Panc1 (cell line): ENCODE measurements at regions not wholly inside any gene's neighbourhood (a gene's known extent, or its start where the extent isn't known, plus 50 kb on each side); places are given as distances from the start of the nearest gene placed in this dataset.

ENCODE experiments used
- ATAC-seq: fragments of 200-7000 bp; cut with Tn5 transposase; 2 replicates; pipeline ENCODE4 v1.9.1; 2020; ENCODE audit warnings: mild to moderate bottlenecking, moderate library complexity
- BruUV-seq: library from RNA; stranded (reverse); fragments of 400-500 nt; replicated peaks from 2 replicates; lab custom pipeline; 2021; lab: Mats Ljungman, UMichigan
- CTCF ChIA-PET: fragments of 300-600 bp; sonication (Branson Sonifier 250); formaldehyde crosslinking; loops from one replicate; lab custom pipeline; 2022; ENCODE audit warnings: antibody characterized with exemption; lab: Charles Lee
- POLR2A ChIA-PET: fragments of 300-600 bp; sonication (Branson Sonifier 250); formaldehyde crosslinking; loops from one replicate; lab custom pipeline; 2022; ENCODE audit warnings: antibody characterized with exemption; lab: Charles Lee
- DNase-seq: peaks from one replicate; pipeline ENCODE4 v3.0.0-alpha.2; 2010; ENCODE audit warnings: low read depth, low spot score
- H3K27ac ChIP-seq: 2 replicates; pipeline ENCODE4 v1.5.1; 2011; ENCODE audit warnings: mild to moderate bottlenecking, low read length, inconsistent platforms
- H3K27me3 ChIP-seq: fragments of 200-500 bp; sonication (Bioruptor generic); 2 replicates; pipeline ENCODE4 v1.6.0; 2014; ENCODE audit warnings: low read length, inconsistent platforms; ENCODE audit not compliant: control insufficient read depth, insufficient read depth
- H3K36me3 ChIP-seq: fragments of 200-500 bp; sonication (Bioruptor generic); 2 replicates; pipeline ENCODE4 v1.5.1; 2014; ENCODE audit warnings: inconsistent platforms, mild to moderate bottlenecking, low read length, moderate library complexity; ENCODE audit not compliant: control insufficient read depth, insufficient read depth
- H3K4me1 ChIP-seq: 2 replicates; pipeline ENCODE4 v1.5.1; 2011; ENCODE audit warnings: inconsistent platforms, mild to moderate bottlenecking, low read length, moderate library complexity; ENCODE audit not compliant: control insufficient read depth, insufficient read depth
- H3K4me3 ChIP-seq, 2 experiments: 2 replicates each; pipeline ENCODE4 v1.5.1; 2011 to 2012; ENCODE audit warnings: low read depth in 2 of 2, low read length in 2 of 2, mild to moderate bottlenecking in 2 of 2, inconsistent platforms in 1 of 2, moderate library complexity in 1 of 2
- H3K9me3 ChIP-seq: fragments of 200-500 bp; sonication (Bioruptor generic); 2 replicates; pipeline ENCODE4 v1.5.1; 2014; ENCODE audit warnings: low read depth, mild to moderate bottlenecking, inconsistent platforms, low read length, moderate library complexity; ENCODE audit not compliant: control insufficient read depth, insufficient read depth
- POLR2AphosphoS5 ChIP-seq: IDR thresholded peaks from 2 replicates; pipeline ENCODE4 v1.6.1; 2012; ENCODE audit warnings: mild to moderate bottlenecking, low read depth, low read length, moderate library complexity
- SIN3A ChIP-seq: IDR thresholded peaks from 2 replicates; pipeline ENCODE4 v1.6.1; 2012; ENCODE audit warnings: low read depth, mild to moderate bottlenecking, low read length, moderate library complexity, borderline replicate concordance; ENCODE audit not compliant: insufficient read depth
- TCF7L2 ChIP-seq: IDR thresholded peaks from 2 replicates; pipeline ENCODE4 v1.6.1; 2011; ENCODE audit warnings: mild to moderate bottlenecking, low read depth, low read length, inconsistent platforms
- in situ Hi-C: cut with HindIII; loops from 2 replicates; pipeline ENCODE4 v1.10.0; 2016; ENCODE audit warnings: low sequenced_read_pairs, low pct_unique_long_range_greater_than_20kb
- intact Hi-C: fragments of 100-400 bp; cut with micrococcal nuclease; formaldehyde crosslinking; loops from one replicate; pipeline ENCODE4 v1.10.0; 2022; ENCODE audit not compliant: unreplicated experiment
- TF ChIP-seq, protein P1 (sequence below): fragments of 450-650 bp; IDR thresholded peaks from 2 replicates; pipeline ENCODE4 v1.5.1; 2017; ENCODE audit warnings: mild to moderate bottlenecking
- TF ChIP-seq, protein P2 (sequence below), 2 experiments: IDR thresholded peaks; 2 replicates each; pipeline ENCODE4 v1.6.1; 2011 to 2012; ENCODE audit warnings: low read depth in 2 of 2, control low read depth in 1 of 2, low read length in 1 of 2, mild to moderate bottlenecking in 1 of 2, moderate library complexity in 1 of 2; ENCODE audit not compliant: insufficient read depth in 1 of 2

DNA sequence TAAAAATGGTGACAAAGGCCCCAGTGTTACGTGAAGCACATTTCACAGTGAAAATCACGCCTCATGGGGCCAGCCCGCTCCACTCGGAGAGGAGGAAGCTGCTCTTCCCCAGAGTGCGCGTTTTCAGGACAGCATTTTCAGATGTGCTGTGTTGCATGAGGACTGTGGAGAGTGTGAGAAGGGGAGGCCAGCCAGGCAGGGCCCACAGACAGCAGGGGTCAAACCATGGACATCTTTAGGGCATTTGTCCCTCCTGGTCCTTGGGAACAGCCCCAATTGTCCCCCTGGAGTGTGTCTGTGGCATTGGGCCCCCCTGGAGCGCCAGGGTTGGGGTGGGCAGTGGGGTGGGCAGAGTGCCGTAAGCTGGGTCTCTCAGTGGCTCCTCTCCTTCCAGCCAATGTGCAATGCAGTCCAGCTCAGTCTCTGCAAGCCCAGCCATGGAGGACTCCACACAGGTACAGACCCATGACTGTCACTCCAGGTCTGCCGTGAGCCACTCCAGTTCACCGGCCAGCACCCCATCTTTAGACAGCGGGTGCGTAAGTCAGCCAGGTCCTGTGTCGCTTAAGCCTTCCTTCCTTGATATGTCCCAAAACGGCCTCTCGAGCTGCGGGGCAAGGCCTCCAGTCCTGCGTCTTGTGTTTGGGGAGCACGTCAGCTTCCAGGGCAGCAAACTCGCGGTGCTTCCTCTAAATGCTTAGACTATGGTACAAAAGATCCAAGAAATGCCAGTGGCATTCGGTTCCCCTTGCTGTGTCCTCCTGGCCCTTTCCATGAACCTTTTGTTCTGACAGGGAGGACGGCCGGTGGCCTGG, 159.3 kb upstream of the AFDN start:
- H3K27me3 ChIP-seq, result no peaks in the 10 kb centered on the region
- no peaks in the 10 kb centered on the region for H3K4me1 ChIP-seq
- no peaks in the 10 kb centered on the region for H3K9me3 ChIP-seq
- H3K4me3 ChIP-seq, result no peak overlapping the region
- CTCF ChIA-PET, result no interaction called here
- DNase-seq (no peak), ATAC-seq (no peak)
- no TSS peak for BruUV-seq
- POLR2A ChIA-PET, result no interaction called here
- no peak overlapping the region for H3K27ac ChIP-seq
- H3K36me3 ChIP-seq, result no peaks in the 10 kb centered on the region
- in situ Hi-C loops (no loop called here), intact Hi-C loops (no loop called here)
- TF ChIP-seq SIN3A (no peak), TCF7L2 (no peak), POLR2AphosphoS5 (no peak)
- TF ChIP-seq, protein P1, sequence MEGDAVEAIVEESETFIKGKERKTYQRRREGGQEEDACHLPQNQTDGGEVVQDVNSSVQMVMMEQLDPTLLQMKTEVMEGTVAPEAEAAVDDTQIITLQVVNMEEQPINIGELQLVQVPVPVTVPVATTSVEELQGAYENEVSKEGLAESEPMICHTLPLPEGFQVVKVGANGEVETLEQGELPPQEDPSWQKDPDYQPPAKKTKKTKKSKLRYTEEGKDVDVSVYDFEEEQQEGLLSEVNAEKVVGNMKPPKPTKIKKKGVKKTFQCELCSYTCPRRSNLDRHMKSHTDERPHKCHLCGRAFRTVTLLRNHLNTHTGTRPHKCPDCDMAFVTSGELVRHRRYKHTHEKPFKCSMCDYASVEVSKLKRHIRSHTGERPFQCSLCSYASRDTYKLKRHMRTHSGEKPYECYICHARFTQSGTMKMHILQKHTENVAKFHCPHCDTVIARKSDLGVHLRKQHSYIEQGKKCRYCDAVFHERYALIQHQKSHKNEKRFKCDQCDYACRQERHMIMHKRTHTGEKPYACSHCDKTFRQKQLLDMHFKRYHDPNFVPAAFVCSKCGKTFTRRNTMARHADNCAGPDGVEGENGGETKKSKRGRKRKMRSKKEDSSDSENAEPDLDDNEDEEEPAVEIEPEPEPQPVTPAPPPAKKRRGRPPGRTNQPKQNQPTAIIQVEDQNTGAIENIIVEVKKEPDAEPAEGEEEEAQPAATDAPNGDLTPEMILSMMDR, result no peak
- TF ChIP-seq, protein P2, sequence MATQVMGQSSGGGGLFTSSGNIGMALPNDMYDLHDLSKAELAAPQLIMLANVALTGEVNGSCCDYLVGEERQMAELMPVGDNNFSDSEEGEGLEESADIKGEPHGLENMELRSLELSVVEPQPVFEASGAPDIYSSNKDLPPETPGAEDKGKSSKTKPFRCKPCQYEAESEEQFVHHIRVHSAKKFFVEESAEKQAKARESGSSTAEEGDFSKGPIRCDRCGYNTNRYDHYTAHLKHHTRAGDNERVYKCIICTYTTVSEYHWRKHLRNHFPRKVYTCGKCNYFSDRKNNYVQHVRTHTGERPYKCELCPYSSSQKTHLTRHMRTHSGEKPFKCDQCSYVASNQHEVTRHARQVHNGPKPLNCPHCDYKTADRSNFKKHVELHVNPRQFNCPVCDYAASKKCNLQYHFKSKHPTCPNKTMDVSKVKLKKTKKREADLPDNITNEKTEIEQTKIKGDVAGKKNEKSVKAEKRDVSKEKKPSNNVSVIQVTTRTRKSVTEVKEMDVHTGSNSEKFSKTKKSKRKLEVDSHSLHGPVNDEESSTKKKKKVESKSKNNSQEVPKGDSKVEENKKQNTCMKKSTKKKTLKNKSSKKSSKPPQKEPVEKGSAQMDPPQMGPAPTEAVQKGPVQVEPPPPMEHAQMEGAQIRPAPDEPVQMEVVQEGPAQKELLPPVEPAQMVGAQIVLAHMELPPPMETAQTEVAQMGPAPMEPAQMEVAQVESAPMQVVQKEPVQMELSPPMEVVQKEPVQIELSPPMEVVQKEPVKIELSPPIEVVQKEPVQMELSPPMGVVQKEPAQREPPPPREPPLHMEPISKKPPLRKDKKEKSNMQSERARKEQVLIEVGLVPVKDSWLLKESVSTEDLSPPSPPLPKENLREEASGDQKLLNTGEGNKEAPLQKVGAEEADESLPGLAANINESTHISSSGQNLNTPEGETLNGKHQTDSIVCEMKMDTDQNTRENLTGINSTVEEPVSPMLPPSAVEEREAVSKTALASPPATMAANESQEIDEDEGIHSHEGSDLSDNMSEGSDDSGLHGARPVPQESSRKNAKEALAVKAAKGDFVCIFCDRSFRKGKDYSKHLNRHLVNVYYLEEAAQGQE (IDR thresholded peaks at IDR 0.05; ENCODE audit: insufficient read depth in 1 of 2, low read depth in 2 of 2, low read length in 1 of 2), result no peak

DNA sequence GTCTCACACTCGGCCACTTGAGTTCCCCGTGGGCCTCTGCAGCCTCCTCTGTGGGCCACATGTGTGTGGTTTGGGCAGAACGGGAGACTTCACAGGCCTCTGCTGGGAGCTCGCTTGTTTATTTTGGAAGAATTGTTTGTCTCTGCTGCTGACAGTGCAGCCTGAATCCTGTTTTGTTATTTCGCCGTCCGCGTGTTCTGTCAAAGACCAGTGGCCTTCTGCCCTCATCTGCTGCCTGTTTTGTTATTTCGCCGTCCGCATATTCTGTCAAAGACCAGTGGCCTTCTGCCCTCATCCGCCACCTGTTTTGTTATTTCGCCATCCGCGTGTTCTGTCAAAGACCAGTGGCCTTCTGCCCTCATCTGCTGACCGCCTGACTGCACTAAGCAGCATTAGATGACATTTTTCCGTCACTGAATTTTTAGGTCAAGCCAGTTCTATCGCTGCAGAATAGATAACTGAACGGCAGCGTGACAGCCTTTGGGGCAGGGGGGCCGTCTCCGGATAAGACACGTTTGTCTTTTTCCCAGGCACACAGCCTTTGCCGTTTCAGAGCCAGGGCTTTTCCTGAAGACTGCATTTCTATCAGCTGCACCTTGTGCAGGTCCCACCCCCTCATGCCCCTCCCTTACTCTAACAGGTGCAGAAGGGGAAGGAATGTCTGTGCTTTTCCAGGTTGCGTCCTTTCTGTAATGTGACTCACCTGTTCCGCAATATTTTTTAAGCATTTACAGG, 158.5 kb upstream of the AFDN start:
- no peak for TF ChIP-seq POLR2AphosphoS5
- TF ChIP-seq, protein P1, result no peak
- TF ChIP-seq TCF7L2, result no peak
- no peak for TF ChIP-seq SIN3A
- TF ChIP-seq, protein P2 (IDR thresholded peaks at IDR 0.05; ENCODE audit: insufficient read depth in 1 of 2, low read depth in 2 of 2, low read length in 1 of 2), result no peak
- Histone ChIP-seq H3K9me3 (no peaks in the 10 kb centered on the region), H3K27me3 (no peaks in the 10 kb centered on the region), H3K4me1 (no peaks in the 10 kb centered on the region), H3K27ac (no peak overlapping the region), H3K4me3 (no peak overlapping the region), H3K36me3 (no peaks in the 10 kb centered on the region)
- no TSS peak for BruUV-seq
- no peak for DNase-seq
- POLR2A ChIA-PET, result no interaction called here
- ATAC-seq, result no peak
- intact Hi-C loops (no loop called here), in situ Hi-C loops (no loop called here)
- CTCF ChIA-PET, result no interaction called here
